Glomerular visceral epithelial cell (primary cell): ENCODE measurements at regions not wholly inside any gene's neighbourhood (a gene's known extent, or its start where the extent isn't known, plus 50 kb on each side); places are given as distances from the start of the nearest gene placed in this dataset.
"Not testable (repeated sequence)": the region's sequence is repeated elsewhere in the genome, so short reads cannot be mapped to it uniquely, and the experiment has no call there.

Experiments
- DNase-seq: peaks from one replicate; pipeline ENCODE4 v3.0.0-alpha.2; 2016; ENCODE audit errors: extremely low spot score

DNA sequence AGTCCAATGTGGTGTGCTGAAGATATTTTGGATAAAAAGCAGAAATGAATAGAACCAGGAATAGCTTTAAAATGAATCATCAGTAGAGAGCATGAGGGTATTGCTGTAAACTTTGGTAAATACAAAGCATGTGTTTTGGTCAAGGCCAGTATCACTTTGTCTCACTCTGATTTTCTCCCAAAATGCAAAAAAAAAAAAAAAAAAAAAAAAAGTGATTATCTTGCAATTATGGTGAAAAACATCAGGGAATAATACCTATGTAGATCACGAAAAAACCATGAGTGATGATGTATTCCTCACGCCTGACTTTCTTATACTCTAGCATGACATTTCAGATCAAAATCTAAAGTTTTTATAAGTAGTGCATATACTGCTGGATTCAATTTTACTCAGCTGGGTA, 897.9 kb upstream of the FAT3 start:
- DNase-seq: no peak

DNA sequence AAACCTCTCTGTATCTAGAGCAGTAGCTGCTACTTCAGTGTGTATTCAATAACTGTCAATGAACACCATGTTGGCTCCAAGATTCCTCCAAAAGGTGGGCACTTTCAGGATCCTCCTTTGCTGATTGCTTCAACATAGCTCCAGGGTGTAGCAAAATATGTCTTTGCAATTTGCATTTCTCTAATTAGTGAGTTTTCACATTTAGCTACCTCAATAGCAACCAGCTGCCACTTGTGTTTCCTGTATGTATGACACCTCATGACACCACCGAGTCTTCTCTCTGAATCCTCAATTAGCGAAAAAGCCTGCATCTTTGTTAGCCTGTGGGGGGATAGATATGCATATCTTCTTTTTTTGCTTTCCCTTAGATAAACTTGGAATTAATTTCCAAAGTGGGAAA, 898.3 kb upstream of the FAT3 start:
- DNase-seq: no peak

DNA sequence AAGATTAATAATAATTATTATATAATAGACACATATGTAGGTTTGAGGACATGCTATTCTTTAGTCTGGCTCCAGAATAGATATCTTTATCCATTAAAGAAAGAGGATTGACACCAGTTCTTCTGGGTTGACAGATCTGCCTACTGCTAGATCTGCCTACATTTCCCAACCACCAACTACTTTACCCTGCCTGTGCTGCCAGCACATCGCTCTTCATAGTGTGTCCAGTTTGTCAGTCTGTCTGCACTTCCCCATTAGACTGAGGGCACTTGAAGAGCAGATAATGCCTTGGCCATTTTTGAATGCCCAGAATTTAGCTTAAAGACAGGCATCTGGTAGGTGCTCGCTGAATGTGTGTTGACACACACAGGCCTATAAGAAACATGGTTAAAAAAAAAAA, 910.1 kb upstream of the FAT3 start:
- DNase-seq: no peak

DNA sequence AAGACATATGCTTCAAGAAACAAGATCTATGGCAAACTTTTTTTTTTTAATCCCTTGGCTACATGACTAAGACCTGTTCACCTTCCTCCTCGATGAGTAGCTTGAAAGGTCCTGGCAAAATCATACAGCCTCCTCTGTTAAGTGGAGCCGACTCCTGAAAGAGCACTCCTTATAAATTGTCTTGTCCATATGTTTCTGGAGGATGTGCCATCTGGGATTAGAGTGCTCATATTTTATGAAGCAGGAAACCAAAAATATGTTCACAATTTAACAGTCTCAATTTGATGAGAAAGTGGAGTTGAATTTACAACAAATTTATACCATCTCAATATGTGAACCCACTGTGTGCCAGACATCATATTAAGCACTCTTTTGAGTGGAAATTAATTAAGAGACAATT, 912.1 kb upstream of the FAT3 start:
- DNase-seq: no peak

DNA sequence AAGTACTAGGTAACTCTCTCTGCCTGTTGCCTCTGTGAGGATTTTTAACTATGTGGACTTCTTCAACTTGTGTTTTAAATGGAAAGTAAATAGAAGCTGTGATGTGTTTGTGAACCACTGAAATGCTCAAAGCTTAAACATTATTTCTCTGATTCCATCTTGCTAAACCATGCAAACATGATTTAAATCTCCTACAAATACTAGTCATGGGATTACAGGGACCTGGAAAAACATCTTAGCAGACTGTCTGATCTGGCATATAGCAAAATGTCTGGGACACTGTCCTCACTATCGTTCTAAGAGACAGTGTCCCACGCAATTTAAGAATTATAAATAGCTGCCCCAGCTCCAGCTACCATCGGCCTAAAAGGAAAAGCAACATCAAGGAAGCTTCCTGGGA, 914.5 kb upstream of the FAT3 start:
- DNase-seq: no peak

DNA sequence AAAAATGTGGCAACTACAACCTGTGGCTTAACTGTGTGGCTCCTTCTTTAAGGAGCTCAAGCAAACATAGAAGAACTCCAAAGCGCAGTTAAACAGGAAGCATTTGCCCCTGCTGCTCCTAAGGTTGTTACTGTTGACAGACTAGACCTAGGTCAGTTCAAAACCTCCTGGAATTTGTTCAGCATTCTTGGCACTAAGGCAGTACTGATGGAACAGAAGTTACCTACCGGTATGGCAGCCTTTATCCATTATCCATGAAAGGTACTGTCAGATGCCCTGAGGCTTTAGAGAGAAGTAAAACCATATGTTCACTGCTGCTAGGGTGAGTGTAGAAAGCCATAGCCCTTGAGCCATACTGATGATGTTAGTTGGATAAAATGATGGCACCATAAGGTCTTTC, 916.5 kb upstream of the FAT3 start:
- no peak for DNase-seq

DNA sequence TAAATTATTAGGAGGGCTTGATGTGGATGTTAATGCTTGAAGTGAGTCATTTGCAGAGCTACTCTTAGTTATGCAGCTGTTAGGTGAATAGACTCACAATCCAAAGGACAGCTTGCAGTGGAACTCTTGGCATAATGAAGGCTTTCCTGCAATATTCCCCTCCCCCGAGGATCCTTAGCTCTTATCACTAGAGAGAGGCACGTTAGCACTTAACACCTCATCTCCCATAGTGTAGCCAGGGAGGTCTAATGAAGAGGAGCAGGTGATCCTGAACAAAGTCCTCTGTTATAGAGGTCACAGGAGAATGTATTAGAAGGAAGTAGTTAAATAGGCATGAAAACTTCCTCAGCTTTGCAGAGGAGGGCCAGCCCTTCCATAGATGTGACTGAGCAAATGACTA, 919.2 kb upstream of the FAT3 start:
- DNase-seq: no peak

DNA sequence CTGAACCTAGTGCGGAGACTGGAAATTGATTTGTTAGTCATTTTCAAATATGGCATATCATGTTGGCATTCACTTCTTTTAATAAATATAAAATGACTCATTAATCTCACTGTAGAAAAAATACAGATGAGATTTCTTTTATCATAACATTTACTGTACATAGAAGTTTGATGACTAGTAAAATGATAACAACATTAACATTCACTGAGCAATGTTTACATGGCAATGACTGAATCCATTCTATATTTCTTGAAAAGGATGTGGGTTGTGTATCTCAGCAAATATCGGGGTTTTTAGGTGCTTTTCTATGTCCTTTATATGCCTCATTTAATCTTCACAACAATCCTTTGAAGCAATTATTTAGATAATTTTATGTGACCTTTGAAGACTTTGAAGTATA, 920.9 kb upstream of the FAT3 start:
- DNase-seq: no peak

DNA sequence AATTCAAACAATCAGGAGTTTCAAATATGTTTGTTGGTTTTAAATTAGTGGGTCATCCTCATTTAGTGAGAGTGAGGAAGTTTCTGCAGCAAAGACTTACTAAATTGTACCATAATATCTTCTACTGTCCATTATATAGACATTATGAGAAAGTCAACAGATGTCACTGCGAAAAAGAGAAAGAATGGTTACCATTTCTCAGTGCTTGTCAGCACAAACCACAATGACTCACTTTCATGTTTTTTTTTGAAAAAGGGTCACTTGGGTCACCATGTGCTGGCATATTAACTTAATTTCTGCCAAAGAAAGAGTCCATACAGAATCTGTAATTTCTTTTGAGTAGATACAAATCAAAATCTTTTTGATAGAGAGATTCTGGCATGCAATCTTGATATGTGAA, 924.6 kb upstream of the FAT3 start:
- DNase-seq: peak; percentile 30

DNA sequence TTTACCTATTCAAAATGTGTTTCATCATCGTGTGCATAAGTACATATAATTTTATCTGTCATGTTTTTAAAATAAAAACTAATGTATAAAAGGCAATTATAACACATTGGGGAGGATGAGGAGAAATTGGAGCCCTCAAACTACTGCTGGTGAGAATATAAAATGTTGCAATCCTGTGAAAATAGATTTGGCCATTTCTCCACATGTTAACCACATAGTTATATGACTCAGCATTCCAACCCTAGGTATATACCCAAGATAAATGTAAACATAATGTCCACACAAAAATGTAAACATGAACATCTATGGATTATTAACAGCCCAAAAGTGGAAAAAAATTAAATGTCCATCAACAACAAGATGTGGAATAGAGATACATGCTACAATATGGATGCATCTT, 928.0 kb upstream of the FAT3 start:
- DNase-seq: no peak

DNA sequence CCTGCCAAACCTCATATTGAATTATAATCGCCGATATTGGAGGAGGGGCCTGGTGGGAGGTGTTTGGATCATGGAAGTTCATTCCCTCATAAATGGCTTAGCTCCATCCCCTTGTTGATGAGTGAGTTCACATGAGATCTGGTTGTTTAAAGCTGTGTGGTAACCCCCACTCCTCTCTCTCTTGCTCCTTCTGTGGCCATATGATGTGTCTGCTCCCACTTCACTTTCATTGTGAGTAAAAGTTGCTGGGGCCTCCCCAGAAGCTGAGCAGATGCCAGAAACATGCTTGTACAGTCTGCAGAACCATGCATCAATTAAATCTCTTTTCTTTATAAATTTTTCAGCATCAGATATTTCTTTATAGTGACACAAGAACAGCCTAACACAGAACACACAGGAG, 929.0 kb upstream of the FAT3 start:
- no peak for DNase-seq

DNA sequence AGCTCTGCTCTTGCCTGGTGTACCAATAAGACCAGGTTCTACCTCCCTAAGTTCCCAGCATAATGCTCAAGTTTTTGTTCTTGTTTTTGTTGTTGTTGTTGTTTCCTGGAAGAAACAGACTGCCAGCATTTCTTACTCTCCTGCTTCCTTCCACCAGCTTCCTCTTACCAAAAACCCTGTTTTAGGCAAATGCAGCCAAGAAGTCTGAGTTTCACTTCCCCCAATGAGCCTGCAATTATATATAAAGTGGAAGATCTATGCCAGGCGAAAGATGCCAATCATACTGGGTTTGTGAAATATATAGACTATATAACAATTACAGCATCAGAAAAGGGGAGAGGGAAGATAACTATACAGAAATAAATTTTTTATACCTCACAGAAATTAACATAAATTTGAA, 931.5 kb upstream of the FAT3 start:
- DNase-seq: no peak

DNA sequence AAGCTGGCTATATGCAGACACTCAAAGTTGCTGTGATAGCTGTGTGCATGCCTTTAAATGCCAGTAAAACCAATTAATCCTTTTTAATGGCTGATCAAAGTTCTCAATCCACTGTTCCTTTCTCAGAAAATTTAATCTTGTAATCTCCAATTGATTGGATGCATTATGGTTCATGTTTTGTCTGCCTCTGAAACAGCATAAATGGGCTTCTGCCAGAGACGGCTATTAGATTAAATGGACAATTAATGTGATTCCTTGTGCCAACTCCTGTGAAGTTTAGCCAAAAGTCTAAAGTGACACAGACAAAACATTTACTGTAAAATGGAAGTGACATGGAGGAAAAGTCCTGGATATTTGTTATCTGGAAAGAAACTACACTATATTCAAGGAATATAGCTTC, 952.5 kb upstream of the FAT3 start:
- DNase-seq: no peak

DNA sequence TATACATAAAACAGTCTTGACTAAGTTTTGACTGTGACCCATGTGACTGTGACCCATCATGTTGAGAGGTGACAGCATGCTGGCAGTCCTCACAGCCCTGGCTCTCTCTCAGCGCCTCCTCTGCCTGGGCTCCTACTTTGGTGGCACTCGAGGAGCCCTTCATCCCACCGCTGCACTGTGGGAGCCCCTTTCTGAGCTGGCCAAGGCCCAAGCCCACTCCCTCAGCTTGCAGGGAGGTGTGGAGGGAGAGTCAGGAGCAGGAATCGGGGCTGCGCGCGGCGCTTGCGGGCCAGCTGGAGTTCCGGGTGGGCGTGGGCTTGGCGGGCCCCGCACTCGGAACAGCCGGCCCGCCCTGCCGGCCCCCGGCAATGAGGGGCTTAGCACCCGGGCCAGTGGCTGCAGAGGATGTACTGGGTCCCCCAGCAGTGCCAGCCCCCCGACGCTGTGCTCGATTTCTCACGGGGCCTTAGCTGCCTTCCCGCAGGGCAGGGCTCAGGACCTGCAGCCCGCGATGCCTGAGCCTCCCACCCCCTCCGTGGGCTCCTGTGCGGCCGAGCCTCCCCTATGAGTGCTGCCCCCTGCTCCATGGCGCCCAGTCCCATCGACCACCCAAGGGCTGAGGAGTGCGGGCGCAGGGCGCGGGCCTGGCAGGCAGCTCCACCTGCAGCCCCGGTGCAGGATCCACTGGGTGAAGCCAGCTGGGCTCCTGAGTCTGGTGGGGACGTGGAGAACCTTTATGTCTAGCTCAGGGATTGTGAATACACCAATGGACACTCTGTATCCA, 955.9 kb upstream of the FAT3 start:
- not testable (repeated sequence) for DNase-seq

DNA sequence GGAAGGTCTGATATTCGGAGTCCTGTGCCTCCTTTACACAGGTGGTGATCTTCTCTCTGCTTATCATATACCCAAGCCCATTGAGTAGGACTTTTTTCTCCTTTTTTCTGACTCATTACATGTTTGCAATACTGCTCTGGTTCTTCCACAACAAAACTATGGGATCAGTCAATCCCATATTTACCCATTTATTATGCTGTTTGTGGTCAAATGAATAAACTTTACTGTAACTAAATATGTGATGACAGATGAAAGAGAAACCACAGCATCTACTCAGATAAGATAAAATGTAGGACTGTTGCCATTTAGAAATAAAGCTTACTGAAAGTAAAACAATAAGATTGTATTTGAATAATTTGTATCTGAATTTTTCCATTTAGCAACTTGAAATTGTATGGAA, 958.7 kb upstream of the FAT3 start:
- DNase-seq: no peak

DNA sequence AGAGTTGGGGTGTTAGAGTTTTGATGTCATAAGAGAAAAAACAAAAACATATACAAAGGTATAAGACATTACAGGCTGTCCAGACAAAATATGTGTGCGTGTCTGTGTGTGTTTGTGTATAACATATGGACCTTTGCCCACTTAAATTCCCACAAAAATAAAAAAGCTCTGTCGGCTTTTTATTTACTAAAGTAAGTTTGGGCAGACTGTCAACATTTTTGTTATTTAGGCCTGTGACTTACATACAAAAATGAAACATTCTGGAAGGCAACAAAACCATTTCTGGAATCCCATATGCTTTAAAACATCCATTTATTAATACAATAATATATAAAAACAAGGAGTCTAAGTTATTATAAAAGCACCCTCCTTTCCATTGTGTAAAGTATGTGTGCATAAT, 960.1 kb upstream of the FAT3 start:
- DNase-seq: no peak

DNA sequence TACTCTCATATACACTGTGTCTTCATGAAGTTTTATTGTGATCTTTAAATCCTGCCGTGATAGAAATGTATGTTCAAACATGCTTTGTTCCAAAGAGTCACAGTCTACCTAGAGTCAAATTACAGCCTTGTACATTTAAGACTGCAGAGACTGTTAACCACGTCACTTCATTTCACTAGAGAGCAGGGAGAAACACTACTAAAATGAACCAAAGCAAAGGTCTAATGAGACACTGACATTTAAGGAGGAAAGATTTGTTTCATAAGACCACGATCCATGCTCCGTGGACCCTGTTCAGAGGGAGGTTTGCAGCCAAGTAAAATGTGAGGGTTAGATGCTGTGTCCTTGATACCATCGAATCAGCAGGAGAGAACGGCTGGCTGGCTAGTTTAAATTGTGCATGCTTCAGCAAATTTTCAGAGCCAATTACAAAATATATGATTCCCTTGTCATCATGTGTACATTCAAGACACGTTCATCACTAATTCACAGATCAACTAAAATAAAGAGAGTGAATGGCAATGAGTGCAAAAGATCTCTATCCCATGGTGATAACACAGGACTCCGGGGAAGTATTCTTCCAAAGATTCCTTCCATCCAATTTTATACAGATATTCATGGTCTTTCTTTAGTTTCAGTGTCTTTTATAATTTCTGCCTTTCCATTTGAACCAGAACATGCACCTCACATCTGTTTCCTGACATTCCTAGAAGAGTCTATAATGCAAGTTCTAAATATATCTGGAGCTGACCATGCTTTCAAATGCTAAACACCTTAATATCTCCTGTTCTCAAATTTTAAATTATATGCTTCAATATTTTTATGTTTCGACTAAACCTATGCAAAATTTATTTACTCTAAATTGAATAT, 960.9 kb upstream of the FAT3 start:
- DNase-seq: no peak

DNA sequence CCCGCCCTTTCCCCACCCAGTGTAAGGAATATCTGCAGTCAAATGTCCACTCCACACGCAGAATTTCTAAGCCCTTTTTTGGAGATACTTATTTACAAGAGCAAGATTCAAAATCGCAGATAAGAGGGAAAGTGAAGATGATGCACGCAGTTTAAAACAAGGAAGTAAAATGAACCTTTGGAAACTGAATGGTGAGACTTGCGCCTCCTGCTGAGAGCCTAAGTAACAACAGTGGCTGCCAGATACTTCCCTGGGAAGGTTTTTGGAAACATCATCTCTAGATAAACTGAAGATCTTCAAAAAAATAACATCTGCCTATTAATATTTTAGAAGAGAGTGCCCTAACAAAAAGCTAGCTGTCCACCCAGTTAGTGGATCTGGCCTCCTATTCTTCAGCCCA, 963.1 kb upstream of the FAT3 start:
- DNase-seq: no peak

DNA sequence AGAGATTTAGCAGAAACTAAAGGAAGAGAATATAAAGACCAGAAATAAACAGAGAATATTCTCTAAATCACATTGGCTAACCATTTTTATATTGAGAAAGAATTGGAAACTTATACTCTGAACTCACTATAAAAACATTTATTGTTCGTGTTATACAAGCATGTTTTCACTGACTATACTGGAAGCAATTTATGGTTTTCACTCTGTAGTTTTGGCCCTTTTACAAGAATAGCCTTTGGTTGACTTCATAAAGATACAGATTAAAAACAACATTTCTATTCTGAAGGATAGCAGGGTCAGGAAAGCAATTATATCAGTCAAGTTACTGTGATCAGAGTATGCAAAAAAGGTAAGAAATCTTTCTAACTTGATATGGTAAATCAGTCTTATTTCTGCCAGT, 965.7 kb upstream of the FAT3 start:
- DNase-seq: no peak

DNA sequence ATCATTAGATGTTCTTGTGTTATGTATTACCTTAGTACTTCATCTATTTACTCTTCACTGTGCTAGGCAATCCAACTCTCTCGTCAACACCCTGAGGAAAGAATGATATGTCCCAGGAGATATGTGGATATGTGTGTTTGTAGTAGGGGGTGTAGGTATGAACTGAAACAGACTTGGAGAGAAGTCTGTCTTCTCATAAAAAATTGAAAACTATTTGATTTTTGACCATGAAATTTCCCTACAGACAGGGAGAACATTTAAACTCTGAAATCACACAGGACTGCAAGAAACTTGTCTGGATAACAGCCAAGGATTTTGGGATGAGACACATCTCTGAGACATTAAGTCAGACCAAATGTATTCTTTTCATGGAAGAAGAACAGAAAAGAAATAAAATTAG, 967.0 kb upstream of the FAT3 start:
- no peak for DNase-seq

DNA sequence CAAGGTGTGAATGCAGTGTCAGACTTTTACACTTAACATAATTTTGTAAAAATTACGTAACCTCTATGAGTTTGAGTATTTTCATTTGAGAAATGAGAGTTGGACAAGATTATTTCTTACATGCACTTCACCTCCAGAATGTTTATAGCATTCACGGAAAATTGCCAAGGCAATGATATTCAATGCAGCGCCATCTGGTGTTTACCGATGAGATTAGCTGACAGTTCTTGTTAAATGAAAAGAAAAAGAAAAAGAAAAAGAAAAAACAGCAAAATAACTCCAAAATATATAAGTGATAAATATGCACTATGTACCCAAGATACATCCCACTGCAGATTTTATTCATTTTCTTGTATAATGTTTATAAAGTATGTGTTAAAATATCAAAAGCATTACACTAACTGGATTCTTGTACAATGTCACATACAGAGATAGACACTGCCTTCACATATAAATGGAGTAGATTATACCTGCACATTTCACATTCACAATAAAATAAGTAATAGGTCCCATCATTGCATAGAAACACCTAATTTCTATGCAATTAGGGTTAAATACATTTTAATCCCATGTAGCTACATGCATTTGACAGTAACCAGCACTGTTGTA, 976.3 kb upstream of the FAT3 start:
- DNase-seq: peak; percentile 20

DNA sequence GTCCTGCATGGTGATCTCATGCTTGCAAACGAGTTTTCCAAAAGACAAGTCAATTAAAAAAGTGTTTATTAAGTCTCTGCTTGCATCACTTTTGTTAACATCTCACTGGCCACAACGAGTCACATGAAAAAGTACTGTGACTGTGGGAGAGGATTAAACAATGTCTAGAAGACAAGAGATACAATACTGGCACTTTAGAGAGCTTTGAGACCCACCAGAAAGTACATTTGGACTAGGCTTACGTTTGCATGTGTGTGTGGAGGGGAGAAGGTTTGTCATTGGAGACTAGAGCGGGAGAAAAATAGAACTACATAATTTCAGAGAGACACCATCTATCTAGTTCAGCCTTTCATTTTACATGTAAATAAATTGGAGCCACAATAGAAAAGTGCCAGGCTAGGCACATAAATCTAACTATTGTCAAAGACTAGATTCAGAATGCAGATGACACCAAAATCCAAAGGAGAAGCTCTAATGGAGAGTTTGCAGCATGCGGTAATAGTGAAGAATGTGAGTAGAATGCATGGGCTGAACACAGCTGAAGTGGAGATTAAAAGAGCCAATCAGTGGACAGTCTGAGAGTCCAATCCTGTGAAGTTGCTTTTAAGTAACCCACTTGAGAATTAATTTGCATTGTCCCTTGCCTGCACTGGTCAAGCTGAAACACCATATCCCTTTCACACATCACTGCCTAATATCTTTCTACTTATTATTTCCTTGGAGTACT, 977.4 kb upstream of the FAT3 start:
- no peak for DNase-seq
